GM12874 (cell line): ENCODE measurements at regions not wholly inside any gene's neighbourhood (a gene's known extent, or its start where the extent isn't known, plus 50 kb on each side); places are given as distances from the start of the nearest gene placed in this dataset.

Experiments used
- TF ChIP-seq, protein P1 (sequence below): IDR thresholded peaks from 2 replicates; pipeline ENCODE4 v1.5.1; 2011; ENCODE audit warnings: low read depth, mild to moderate bottlenecking, control low read depth, low read length, moderate library complexity; ENCODE audit not compliant: insufficient read depth

- TF ChIP-seq, protein P1, sequence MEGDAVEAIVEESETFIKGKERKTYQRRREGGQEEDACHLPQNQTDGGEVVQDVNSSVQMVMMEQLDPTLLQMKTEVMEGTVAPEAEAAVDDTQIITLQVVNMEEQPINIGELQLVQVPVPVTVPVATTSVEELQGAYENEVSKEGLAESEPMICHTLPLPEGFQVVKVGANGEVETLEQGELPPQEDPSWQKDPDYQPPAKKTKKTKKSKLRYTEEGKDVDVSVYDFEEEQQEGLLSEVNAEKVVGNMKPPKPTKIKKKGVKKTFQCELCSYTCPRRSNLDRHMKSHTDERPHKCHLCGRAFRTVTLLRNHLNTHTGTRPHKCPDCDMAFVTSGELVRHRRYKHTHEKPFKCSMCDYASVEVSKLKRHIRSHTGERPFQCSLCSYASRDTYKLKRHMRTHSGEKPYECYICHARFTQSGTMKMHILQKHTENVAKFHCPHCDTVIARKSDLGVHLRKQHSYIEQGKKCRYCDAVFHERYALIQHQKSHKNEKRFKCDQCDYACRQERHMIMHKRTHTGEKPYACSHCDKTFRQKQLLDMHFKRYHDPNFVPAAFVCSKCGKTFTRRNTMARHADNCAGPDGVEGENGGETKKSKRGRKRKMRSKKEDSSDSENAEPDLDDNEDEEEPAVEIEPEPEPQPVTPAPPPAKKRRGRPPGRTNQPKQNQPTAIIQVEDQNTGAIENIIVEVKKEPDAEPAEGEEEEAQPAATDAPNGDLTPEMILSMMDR: no peak
These were observed 55.1 kb upstream of the SLC1A1 start for GRCh38 chr9:4435197-4435596.

DNA sequence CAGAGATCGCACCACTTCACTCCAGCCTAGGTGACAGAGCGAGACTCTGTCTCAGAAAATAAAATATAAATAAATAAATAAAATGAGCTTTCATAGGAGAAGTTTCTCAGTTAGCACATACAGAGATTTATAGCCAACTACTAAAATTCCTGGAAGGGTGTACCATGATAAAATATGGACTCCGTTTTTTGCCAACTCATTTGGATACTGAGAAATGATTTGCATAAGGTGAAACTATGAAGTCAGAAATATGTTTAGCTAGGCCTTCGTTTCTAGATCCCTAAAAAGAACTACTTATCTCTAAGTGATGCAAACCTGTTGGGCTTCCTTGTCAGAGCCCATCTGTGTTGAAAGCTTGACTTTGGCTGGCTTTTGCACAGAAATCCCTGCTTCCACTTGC is 56.9 kb upstream of the SLC1A1 start:
- TF ChIP-seq, protein P1: no peak

- TF ChIP-seq, protein P1: no peak
These were observed 59.6 kb upstream of the SLC1A1 start for GRCh38 chr9:4430432-4431261.

DNA sequence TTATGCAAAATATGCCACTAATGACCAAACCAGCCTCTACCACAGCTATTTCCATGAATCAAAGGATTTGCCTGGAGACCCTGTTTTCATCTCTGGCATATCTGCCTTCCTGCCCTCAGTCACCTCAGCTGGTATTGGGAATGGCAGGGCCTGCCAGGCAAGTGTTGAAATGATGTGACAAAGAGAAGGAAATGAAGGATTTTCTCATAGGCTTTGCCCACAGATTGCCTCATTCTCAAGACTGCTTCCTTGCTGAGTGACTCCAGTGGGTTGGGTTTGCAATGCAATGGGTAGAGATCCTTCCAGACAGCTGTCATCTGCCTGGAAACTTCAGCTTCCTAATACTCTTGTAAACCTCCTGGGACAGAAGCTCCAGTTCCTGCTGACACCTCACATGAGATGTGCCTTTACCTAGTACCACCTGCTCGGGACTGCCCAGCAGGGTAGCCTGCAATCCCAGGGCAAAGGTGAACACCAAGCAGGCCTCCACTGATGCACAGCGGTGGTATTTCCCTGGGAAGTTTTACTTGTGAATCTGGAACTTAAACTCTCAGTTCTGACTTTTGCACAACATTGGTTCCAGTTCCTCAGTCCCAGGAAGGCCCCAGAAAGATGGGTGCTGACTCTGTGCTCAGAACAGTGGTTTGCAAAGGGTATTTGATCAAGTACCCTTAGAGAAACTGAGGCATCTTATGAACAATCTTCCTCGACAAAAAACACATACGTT is 64.8 kb upstream of the SLC1A1 start:
- TF ChIP-seq, protein P1: no peak

DNA sequence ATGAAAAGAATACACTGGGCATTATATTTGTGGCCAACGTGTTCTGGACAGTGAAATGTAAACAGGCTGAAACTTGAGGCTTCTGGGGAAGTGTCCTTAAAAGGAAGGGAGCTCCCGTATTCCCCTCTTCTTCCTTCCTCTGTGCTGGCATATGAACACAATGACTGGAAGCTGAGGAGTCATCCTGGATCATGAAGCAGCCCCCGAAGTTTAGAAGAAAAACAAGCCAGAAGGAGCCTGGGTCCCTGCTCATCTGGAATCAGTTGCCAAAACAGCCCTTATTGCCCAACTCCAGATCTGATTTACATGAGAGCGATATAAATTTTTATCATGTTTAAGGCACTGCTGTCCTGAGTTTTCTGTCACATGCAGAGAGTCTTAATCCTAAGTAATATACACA is 65.4 kb upstream of the SLC1A1 start:
- TF ChIP-seq, protein P1: no peak

DNA sequence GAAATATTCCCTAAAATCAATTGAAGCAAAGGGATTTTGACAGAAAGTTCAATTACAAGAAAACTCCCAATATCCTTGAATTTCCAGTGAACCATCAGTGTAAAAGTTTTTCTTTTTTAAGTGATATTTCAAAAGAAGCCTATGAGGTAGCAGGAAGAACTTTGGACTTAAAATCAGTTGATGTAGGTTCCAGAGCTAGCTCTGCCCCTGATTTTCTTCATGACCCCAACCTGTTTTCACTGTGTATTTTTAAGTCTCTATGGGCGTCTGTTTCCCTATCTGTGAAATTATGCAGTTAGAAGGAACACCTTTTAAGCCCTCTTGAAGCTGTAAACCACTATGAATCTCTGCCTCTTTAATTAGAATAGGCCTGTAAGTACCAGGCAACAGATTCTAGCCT is 66.2 kb upstream of the SLC1A1 start:
- TF ChIP-seq, protein P1: no peak

GRCh38 chr9:4423207-4423610 is 67.1 kb upstream of the SLC1A1 start:
- TF ChIP-seq, protein P1: no peak
